Heart left ventricle (tissue), 16 donors: ENCODE measurements at regions not wholly inside any gene's neighbourhood (a gene's known extent, or its start where the extent isn't known, plus 50 kb on each side); places are given as distances from the start of the nearest gene placed in this dataset.

Experiments
- ATAC-seq, 4 donors: fragments of 200-7000 bp; cut with Tn5 transposase; one replicate each; pipeline ENCODE4 v1.9.1; 2020 to 2022; ENCODE audit warnings: moderate library complexity in 4 of 4, mild to moderate bottlenecking in 3 of 4, moderate number of reproducible peaks in 1 of 4
- DNase-seq, 5 donors: peaks; one replicate each; pipeline ENCODE4 v3.0.0-alpha.2; 2020
- H3K27ac ChIP-seq, 12 donors: fragments of 200-600 bp; sonication (generic) in 4 of 12; one replicate each; pipeline versions ENCODE4 v1.5.0 to v1.8.0; 2016 to 2022; ENCODE audit warnings: mild to moderate bottlenecking in 2 of 12
- H3K27me3 ChIP-seq, 9 donors: fragments of 200-600 bp; sonication (generic) in 2 of 9; one replicate each; pipeline versions ENCODE4 v1.5.1 to v1.8.0; 2016 to 2022; ENCODE audit warnings: mild to moderate bottlenecking in 3 of 9
- H3K36me3 ChIP-seq, 9 donors: fragments of 200-600 bp; sonication (generic) in 2 of 9; one replicate each; pipeline versions ENCODE4 v1.5.0 to v1.8.0; 2018 to 2022; ENCODE audit warnings: mild to moderate bottlenecking in 2 of 9
- H3K4me1 ChIP-seq, 12 donors: fragments of 200-600 bp; sonication (generic) in 4 of 12; one replicate each; pipeline versions ENCODE4 v1.5.0 to v1.8.0; 2016 to 2022; ENCODE audit warnings: mild to moderate bottlenecking in 3 of 12
- H3K4me3 ChIP-seq, 12 donors: fragments of 200-600 bp; sonication (generic) in 4 of 12; one replicate each; pipeline versions ENCODE4 v1.5.0 to v1.8.0; 2017 to 2022; ENCODE audit warnings: mild to moderate bottlenecking in 9 of 12, moderate library complexity in 4 of 12
- H3K9me3 ChIP-seq, 12 donors: fragments of 200-600 bp; sonication (generic) in 4 of 12; one replicate each; pipeline versions ENCODE4 v1.5.0 to v1.8.0; 2016 to 2022; ENCODE audit warnings: mild to moderate bottlenecking in 1 of 12
- CTCF ChIP-seq, 12 donors: fragments of 200-600 bp; sonication (generic) in 4 of 12; IDR thresholded peaks; one replicate each; pipeline versions ENCODE4 v1.5.0 to v1.8.0; 2018 to 2022; ENCODE audit warnings: antibody characterized with exemption in 12 of 12, mild to moderate bottlenecking in 5 of 12
- POLR2A ChIP-seq, 2 donors: fragments of 450-650 bp; IDR thresholded peaks; one replicate each; pipeline ENCODE4 v1.6.1; 2017; ENCODE audit warnings: antibody characterized with exemption in 2 of 2, mild to moderate bottlenecking in 2 of 2, moderate library complexity in 2 of 2
- WGBS, 4 donors: extraction: QIAGEN DNeasy Blood & Tissue Kit in 2 of 4; methylation state at CpG; one replicate each; pipeline versions ENCODE4 v1.1.5 to v1.1.7; 2013 to 2018; 5-methylcytosine and 5-hydroxymethylcytosine counted together
- intact Hi-C, 10 donors: fragments of 100-400 bp; cut with DNase I; formaldehyde crosslinking; loops; one replicate each; pipeline versions ENCODE4 v1.11.1 to v1.14.2; 2022
- donor health status: ischemic (EF 13 %, LVEDD 7.1; RV severe dilation, severe dysfunction).
- donor health status: healthy with polysubstance abuse.
- donor health status: DM: no; HTN: yes; CAD: no.
- donor health status: DM: no; HTN: no; CAD: no.
- donor health status: ischemic (EF 25% LVEDD 6.9; RV normal size, moderate dysfunction).
- donor health status: ischemic (EF 25% LVEDD 5.7; RV mildly dilated, moderate dysfunction).
- donor health status: healthy.
- donor health status: DM: yes; HTN: yes; CAD: no.
- donor health status: ischemic (EF 35%, LVEDD 5.7; RV mildly dilated, moderate dysfunction).
- donor health status: nonischemic (EF 11% LVEDD 7.7; RV severe dilation, severe dysfunction).
- donor health status: DM: yes; HTN: yes; CAD: no.
- donor health status: PGD.
- donor health status: ischemic (EF 29% LVEDD 5.4; RV normal size, mild dysfunction).
- donor health status: nonischemic (EF 23%, LVEDD 6.1; RV moderate dilation, normal function).

- DNase-seq (no peak), ATAC-seq (peak in 3 of 4 donors; percentile 16 to 86 (median 62))
- Histone ChIP-seq H3K4me1 (peaks cover under 1 to 60% (median 20%) of the 10 kb centered on the region in 12 donors), H3K36me3 (no peaks in the 10 kb centered on the region), H3K27me3 (no peaks in the 10 kb centered on the region), H3K9me3 (no peaks in the 10 kb centered on the region), H3K4me3 (no peak overlapping the region), H3K27ac (peak overlapping the region in 11 of 12 donors; percentile 16 to 57 (median 37))
- TF ChIP-seq POLR2A (IDR thresholded peaks at IDR 0.05) (no peak), CTCF (IDR thresholded peaks at IDR 0.05) (no peak)
- intact Hi-C loops = no loop called here
- WGBS, 4 donors = 48 to 56% (median 52%) methylated on average over 3 of the region's 3 CpGs
Measured at GRCh38 chr6:56821005-56821432, 133.9 kb upstream of the BEND6 start.

- DNase-seq = no peak
- Histone ChIP-seq H3K36me3 (no peaks in the 10 kb centered on the region), H3K4me3 (no peak overlapping the region), H3K9me3 (no peaks in the 10 kb centered on the region), H3K4me1 (peaks cover 5 to 66% (median 25%) of the 10 kb centered on the region in 12 donors), H3K27me3 (no peaks in the 10 kb centered on the region), H3K27ac (peak overlapping the region in 10 of 12 donors; percentile 1 to 57 (median 36))
- intact Hi-C loops = no loop called here
- 59 to 71% (median 67%) methylated on average over 2 of the region's 2 CpGs for WGBS, 4 donors
- ATAC-seq = no peak
- TF ChIP-seq CTCF (IDR thresholded peaks at IDR 0.05) = no peak
- TF ChIP-seq POLR2A (IDR thresholded peaks at IDR 0.05) = no peak
Measured at GRCh38 chr6:56820060-56820459, 134.8 kb upstream of the BEND6 start.

- 39 to 85% (median 63%) methylated on average over 1 of the region's 1 CpG for WGBS, 4 donors
- H3K27me3 ChIP-seq = no peaks in the 10 kb centered on the region
- peaks cover 5 to 69% (median 29%) of the 10 kb centered on the region in 12 donors for H3K4me1 ChIP-seq
- H3K36me3 ChIP-seq = no peaks in the 10 kb centered on the region
- H3K9me3 ChIP-seq = no peaks in the 10 kb centered on the region
- peak overlapping the region in 8 of 12 donors; percentile 1 to 57 (median 38) for H3K27ac ChIP-seq
- no peak for TF ChIP-seq POLR2A (IDR thresholded peaks at IDR 0.05)
- no peak for TF ChIP-seq CTCF (IDR thresholded peaks at IDR 0.05)
- intact Hi-C loops = no loop called here
- no peak for DNase-seq
- ATAC-seq = no peak
- H3K4me3 ChIP-seq = no peak overlapping the region
Measured at GRCh38 chr6:56819604-56820003, 135.3 kb upstream of the BEND6 start.

DNA sequence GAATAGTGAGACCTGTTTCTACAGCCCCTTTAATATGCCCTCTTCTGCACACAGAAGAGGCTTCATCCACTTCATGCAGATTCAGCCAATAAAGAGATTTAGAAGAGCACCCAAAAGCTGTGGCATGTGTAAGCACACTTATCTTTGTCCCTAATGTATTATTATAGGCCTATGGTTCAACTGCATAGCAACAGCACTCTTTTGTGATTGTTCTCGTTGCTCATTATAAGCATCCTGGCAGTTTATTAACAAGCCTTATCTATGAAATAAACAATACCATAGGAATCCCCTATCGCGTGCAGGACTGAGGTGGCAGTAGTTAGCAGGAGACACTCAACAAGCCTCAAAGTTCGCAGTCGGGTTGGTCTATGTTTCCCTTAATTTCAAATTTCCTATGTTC lies 138.5 kb upstream of the BEND6 start:
- Histone ChIP-seq H3K27me3 (no peaks in the 10 kb centered on the region), H3K36me3 (no peaks in the 10 kb centered on the region), H3K4me1 (peaks cover 5 to 75% (median 33%) of the 10 kb centered on the region in 12 donors), H3K9me3 (no peaks in the 10 kb centered on the region), H3K27ac (peak overlapping the region in 6 of 12 donors; percentile 22 to 68 (median 60)), H3K4me3 (no peak overlapping the region)
- no peak for TF ChIP-seq POLR2A (IDR thresholded peaks at IDR 0.05)
- TF ChIP-seq CTCF (IDR thresholded peaks at IDR 0.05) = no peak
- intact Hi-C loops = no loop called here
- WGBS, 4 donors = 43 to 57% (median 49%) methylated on average over 5 of the region's 5 CpGs
- DNase-seq = no peak
- ATAC-seq = no peak
